ENCODE measurements at regions not wholly inside any gene's neighbourhood (a gene's known extent, or its start where the extent isn't known, plus 50 kb on each side); places are given as distances from the start of the nearest gene placed in this dataset.

GRCh38 chr2:239720361-239721360, 304.5 kb downstream of the NDUFA10 start:
- no peak for TF ChIP-seq CTCF (IDR thresholded peaks at IDR 0.05)
- no peak for TF ChIP-seq EP300 (IDR thresholded peaks at IDR 0.05)

All from suprapubic skin (tissue), 3 donors.